Non-pigmented ciliary epithelial cell (primary cell): ENCODE measurements at regions not wholly inside any gene's neighbourhood (a gene's known extent, or its start where the extent isn't known, plus 50 kb on each side); places are given as distances from the start of the nearest gene placed in this dataset.

ENCODE experiments used
- DNase-seq: peaks from one replicate; pipeline ENCODE4 v3.0.0-alpha.2; 2010; ENCODE audit warnings: low read depth

DNA sequence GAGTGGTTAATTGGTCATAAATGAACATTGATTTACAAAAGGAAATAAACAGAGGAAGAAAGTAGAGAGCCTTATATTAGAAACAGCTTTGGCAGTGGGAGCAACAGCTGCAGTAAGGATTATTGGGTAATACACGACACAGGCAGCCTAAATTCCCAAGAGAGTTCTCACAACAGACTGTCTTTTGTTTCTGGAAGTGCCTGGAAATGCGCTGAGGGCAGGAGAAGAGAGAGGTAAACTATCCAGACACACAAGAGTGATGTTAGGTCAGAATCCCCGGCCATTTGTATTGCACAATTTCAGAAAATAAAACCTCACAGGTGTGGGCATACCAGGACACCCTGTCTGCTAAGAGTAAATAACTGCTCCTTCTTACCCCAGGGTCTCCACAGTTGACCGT, 450.4 kb upstream of the CTNND2 start:
- DNase-seq = no peak

DNA sequence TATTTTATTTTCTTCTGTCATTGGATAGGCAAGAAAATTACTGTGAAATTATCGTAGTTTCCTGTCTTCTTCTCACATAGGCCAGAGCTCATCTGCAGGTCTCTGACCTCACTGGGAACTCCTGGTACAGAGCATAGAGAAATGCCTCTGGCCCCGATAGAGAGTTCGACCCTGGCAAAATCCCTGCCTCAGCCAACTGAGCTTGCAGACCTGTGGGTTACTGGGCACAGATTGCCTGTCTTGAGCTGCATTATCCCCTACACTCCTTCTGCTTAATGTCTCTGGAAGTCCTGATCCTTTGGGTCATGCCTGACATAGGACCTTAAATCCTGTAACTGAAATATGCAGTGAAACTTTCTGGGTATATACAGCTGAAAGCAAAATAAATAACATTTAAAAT, 439.3 kb upstream of the CTNND2 start:
- no peak for DNase-seq

DNA sequence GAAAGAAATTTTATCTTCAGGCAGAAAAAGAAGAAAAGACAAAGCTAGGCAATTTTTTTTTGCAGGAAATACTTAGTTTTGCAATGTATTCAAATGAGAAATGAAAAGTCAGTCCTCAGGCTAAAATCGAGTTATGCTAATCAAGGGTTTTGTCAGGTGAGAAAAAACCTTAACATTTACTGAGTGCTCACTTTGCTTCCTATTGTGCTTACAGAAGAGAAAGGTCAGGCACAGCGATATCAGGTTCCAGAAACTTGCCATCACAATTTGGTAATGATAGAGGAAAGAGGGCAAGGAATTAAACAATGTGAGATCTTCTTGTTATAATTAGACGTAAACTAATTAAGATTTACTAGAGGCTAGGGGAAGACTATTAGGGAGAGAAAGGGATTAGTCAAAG, 431.7 kb upstream of the CTNND2 start:
- DNase-seq = no peak

DNA sequence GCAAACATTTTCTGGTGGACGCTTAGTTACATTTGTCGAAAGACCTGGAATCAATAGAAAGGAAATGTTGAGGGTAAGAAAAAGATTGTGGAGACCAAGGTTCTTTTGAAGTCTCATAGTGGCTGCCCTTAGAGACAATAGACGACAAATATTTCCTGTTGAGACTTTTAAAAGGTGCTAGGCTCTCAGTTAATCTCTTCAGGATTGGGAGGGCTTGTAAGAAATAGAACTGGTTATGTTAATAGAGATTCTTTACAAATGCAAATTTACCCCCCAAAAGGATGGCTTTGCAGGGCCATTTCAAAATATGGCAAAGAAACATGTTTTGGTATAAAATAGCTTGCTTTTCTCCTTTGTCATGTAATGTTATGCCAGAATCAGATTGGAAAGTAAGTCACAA, 428.2 kb upstream of the CTNND2 start:
- no peak for DNase-seq

DNA sequence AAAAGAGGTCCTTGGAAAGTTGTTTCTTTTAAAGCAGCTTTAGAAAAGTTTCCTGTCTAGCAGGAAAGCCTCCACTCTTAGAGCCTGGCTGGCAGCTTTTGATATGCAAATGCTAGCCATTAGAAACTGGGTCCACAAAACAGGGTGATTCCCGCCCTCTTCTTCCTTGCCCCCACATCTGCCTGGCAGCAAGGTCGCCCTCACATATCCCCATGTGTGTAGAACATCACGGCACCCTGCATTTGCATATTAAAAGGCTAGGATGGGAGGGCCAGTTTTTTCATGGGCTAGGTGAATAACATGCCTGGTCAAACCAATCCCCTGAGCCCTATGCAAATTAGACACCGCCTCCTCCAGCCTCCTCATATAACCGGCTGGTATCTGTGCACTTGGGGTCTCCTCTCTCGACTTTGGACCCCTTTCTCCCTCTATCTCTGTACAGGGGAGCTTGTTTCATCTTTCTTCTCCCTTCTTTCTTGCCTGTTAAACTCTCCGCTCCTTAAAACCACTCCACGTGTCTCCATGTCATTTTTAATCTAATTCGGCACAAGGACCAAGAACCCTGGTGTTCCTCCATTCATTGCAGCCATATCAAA, 426.8 kb upstream of the CTNND2 start:
- no peak for DNase-seq

DNA sequence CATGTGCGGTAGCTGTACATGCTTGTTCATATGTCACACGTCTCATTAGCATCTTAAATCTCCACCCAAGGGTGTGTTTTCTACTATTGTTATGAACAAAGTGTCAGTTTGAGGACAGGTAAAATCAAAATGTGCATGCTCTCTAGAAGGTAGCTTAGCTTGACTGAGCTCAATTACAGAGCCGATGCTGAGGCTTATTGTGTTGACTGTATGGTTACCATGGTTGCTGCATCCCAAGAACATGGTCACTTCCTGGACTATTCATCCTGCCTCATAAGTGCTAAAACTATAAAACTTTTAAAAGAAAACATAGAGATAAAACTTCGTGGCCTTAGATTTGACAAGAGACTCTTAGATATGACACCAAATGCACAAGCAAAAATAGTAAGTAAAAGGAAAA, 426.1 kb upstream of the CTNND2 start:
- no peak for DNase-seq

DNA sequence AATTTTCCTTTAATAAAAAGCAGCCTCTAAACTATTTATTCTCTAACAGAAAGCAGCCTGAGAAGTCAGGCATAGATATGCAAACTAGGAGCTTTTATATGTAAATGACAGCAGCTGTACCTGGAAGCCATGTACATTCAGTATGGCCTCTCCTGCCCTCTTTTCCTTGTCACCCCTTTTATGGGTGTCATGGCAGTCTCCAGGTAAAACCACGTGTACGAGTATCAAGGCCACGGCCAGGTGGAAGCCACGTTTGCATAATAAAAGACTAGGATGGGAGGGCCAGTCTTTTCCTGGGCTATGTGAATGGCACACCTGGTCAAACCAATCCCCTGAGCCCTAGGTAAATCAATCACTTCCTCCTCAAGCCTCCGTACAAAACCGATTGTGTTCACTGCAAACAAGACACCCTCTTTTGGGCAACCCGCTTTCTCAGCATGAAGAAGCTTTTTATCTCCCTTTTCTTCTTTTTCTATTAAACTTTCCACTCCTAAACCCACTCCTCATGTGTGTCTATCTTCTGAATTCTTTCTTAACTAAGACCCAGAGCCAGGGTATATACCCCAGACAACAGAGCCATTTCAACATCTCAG, 419.5 kb upstream of the CTNND2 start:
- DNase-seq = no peak

DNA sequence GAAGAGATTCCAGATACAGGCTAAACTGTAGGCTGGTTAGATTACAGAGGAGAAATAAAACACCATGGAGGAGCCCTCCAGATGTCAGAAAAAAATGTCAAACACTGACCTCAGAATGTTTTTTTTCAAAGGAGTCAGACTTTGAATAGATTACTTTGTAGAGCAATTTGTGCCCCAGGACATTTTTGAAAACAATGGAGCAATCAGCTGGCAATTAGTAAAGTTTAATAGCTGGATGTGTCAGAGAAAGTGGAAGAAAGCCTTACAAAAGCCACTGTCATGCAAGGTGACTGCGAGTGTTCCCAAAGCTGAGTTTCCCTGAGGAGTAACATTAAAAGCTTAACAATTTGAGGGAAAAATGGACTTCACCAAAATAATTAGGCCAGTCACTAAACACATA, 417.8 kb upstream of the CTNND2 start:
- DNase-seq = no peak

DNA sequence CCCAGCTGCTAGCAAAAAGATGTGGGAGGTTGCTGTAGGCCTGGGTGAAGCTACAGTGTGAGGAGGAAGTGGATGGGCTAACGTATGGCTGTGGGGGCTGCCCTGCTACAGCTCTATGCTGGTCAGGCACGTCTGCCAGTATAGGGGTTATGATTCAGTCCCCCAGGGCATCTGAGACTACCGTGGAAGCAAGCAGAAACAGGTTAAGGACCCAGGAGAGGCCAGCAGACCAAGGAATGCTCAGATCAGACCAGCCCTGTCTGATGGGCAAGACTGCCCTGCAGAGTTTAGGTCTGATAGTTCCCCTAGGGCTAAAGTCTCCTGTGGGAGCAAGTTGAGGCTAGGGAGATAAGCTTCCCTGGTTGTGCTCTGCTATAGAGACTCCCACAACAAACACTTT, 416.1 kb upstream of the CTNND2 start:
- DNase-seq = no peak

DNA sequence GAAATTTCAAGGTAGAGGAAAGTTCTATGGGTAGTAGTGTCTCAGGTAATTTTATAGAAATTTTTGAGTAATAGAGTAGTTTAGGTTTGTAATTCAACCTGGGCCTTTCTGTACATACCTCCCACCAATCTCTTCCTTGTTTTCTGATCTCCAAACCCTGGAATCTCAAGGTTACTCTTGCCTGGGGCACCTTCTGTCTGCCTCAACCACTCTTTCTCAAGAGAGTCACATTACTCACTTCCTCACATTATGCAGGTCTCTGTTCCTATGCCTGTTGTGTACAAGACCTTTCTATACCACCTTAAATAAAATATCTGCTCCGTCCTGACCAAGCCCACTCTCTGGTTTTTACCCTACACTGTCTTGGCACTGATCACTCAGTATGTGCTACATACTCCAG, 412.6 kb upstream of the CTNND2 start:
- no peak for DNase-seq

DNA sequence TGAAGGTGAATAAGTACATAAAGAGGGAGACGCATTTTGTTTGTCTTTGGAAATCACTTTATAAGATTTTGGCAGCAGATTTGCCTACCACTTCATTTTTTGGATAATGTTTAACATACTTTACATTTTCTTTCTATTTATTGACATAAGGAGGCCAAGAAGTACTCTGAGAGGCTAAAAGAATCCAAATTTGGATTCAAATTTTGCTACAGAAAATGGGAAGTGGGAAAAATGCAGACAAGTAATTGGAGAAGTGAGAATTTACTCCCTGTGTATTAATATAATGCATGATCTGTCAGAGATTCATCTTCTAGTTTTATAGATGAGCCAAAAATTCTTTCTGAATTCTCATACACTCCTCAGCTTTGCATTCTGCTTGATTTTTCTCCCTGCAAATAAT, 411.2 kb upstream of the CTNND2 start:
- DNase-seq = no peak

DNA sequence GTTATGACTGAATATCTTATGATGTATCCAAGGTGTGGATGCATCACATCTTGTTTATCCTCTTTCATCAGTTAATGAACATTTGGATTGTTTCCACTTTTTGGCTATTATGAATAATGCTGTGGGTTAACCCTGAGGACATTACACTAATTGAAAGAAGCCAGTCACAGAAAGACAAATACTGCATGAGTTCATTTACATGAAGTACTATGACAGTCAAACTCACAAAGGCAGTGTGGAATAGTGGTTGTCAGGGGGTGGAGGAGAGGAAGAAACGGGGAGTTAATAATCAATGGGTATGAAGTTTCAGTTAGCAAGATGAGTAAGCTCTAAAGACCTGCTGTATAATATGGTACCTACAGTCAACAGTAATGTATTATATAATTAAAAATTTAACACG, 409.4 kb upstream of the CTNND2 start:
- no peak for DNase-seq

DNA sequence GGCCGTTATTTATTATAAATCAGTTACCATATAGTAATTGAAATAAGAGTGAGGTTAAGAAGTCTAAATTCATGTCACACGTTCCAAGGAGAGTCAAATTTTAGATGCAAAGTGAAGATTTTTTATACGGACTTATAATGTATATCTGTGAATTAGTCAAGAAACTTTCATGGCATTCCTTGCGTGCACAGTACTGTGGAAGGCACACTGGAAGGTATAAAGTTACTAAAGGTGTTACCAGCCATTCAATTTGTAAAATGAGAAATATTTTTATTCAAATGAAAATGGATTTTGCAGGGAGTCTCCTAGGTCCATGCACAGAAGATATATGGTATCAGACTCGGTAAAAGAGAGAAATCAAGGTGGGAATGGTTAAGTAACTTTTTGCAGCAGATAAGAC, 408.1 kb upstream of the CTNND2 start:
- DNase-seq = no peak

DNA sequence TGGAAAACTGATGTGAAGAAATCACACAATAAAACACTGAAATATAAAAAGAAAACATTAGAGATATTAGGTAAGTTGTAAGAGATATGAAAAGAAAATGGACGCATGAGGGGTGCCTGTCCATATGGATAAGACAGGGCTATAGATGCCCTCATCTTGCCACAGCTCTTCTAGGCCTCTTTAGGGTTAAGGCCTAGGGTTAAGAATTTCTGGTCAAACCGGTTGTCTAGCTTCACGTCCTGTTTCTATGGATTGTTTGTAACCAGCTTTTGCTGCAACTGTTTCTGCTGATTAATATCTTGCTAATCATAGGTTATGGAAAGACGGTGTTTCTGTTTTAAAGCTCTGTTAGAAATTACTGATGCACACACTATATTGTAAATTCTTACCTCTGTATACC, 389.9 kb upstream of the CTNND2 start:
- DNase-seq = no peak

DNA sequence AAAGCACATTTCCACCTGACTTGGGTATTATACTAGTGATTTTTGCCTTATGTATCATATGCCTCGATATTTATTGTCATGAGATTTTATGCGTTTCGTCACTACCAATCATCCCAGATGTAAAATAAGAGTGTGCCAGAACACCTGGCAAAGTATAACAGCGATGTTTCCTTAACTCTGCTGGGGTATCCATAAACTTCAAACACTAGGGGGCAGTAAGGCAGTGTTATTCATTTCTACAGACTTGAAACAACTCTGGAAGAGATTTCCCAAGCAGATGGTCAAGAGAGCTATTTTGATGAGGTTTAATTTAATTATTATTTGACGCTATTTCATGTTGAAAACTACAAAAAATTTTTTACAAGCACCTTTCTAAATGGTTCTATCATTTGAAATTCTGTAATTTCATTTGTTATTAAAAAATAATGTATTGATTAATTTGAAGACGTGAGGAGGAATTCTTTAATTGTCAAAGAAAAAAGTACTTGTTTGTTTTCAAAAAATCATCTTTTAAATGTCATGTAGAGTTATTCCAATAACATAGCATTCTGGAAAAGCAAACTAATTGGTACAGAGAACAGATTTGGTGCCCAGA, 388.5 kb upstream of the CTNND2 start:
- DNase-seq = no peak

DNA sequence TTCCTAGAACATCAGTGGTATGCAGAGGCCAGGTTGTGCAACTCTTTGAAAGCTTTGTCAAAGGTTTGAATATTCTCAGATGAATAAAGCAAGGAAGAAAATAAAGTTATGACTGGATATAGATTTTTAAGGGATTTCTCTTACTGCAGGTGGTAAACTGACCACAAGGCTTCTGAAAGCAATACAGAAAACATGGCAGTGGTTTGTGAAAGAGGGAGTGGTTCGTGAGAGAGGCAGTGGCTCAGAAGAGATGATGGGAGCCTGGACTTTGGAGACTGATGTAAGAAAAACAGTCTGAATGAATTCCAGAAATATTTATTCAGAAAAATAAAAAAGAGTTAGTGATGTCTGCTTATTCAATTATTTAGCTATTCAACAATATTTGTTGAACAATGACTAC, 380.4 kb upstream of the CTNND2 start:
- DNase-seq = no peak

DNA sequence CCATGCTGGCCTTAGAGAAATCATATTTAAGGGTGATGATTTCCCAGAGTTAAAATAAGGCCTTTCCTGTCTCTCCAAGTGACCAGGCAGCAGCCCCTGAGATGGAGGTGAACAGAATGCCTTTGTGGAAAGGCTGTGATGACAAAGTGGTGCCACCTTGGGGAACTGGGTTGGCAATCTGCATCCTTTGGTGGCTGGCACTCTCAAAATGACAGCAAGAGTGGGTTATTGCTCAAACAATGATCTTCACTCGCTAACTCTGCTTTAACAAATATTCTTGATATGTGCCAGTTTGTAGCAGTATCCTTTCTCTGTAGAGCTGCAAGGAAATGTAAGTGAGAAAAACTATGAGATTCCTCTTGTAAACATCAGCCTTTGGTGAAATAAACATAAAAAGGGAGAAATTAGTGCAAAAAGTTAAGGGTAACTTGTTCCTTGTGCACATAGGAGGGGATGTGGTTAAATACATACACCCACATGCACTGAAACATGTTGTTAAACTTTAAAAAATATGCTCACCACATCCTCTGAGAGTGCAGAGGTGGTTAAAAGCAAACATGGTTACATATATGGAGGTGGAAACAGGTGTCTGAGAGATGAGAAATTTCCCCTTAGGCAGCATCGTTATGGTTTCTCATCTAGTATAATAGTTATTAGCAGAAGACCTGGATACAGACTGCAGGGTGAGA, 373.4 kb upstream of the CTNND2 start:
- no peak for DNase-seq

DNA sequence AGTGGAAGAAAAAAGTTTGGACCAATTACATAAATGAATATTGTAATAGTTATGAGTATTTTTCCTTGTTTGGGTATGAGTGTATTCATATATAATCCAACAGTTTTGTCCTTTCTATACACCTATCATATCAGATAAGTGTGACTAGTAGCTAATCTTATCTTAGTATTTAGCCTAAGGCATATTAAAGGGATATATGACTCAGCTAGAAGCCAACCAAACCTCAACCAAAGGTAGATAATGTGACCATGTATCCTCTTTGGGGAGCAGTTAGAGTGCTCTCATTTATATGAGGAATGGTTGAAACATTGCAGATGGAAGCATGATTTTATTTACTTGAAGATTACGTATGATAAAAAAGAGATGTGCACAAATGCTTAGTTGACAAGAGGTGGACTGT, 370.0 kb upstream of the CTNND2 start:
- no peak for DNase-seq

DNA sequence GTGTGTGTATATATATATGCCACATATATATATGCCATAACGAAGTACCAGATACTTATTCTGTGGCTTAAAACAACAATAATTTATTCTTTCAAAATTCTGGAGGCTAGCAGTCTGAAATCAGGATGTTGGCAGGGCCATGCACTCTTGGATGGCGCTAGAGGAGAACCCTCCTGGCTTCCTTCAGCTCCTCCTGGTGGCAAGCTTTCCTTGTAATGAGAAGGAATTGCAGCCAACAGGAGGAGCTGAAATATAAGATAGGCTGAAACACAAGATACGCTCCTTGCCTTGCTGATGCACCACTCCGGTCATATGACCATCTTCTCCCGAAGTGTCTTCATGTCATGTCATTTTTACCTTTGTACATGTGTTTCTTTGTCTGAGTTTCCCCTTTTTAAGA, 368.1 kb upstream of the CTNND2 start:
- DNase-seq = no peak

DNA sequence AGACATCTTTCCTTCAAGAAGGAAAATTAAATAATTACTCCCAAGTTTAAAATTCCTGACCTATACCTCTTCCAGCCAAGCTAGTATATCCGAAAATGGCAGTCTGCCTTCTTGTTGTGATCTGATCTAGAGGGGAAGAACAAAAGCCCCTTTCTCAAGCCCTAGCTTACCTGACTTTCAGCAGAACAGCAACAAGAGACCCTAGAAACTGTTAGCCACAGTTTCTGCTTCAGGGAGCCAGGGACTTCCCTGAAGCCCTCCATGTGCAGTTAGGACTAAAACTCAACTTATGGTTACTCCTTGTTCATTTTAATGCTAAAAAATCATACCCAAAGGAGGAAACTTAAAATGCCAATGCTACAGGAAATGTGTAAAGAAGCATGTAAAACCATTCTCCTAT, 366.7 kb upstream of the CTNND2 start:
- DNase-seq = no peak

DNA sequence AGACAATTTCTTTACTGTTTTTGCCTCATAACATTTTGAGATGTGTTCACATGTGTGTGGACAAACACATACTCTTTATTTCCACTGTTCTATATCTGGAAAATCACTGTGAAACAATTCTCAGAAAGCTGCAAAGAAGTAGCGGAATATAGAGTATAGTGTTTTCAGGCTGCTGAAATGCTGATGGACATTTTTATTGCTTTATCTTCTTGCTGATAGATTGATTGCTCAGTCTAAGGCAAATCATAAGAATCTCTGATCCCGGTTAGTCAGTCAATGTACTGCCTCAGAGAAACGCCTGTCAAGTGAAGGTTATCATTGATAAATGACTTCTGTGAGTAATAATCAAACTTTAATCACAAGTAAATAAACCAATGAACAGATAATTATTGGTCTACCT, 364.9 kb upstream of the CTNND2 start:
- DNase-seq = no peak

DNA sequence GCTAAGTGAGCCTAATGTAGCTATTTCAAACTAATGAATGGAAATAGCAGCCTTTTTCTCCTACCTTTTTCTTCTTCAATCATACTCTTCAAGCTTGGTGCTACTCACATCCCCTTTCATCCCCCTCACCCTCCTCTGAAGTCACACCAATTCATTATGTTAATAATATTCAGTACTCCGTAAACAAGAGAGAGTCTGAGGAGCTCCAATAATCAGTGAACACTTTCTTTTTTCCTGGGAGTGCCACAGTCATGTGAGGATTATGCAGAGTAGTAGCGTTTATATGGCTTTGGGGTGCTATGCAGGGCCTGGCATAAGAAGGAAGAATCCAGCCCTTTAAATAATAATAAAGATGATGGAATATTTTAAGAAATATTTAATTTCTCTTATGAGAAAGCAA, 354.3 kb upstream of the CTNND2 start:
- DNase-seq = no peak

DNA sequence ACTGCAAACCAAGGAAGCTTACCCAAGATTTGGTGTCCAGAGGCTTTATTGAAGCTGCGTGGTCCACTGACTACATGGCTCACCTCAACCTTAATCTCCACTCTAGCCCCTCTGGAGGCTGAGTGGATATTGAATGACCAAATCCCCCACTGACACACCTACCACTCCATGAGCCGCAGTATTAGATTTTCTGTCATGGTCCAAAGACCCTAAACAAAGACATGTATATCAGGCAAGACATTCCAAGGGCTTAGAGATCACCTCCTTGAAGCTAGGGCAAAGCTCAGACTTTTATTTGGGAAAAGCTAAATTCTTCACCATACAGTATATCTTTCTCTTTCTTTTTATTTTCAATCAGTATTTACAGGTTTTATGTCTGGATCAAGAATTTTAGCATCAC, 346.2 kb upstream of the CTNND2 start:
- DNase-seq = no peak

DNA sequence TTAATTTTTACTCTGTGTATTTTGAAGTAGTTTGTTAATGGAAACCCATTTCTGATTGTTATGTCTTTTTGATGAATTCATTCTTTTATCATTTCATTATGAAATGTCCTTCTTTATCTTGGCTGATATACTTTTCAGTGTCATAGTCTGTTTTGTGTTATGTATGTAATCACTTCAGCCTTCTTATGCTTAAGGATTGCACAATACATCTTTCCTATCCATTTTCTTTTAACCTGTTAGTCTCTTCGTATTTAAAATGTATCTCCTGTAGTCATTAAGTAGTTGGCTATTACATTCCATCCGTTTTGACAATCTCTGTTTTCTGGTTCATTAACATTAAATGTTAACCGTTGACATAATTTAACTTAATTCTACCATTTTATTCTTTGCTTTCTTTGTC, 344.6 kb upstream of the CTNND2 start:
- DNase-seq = no peak
